ENCODE measurements at regions not wholly inside any gene's neighbourhood (a gene's known extent, or its start where the extent isn't known, plus 50 kb on each side); places are given as distances from the start of the nearest gene placed in this dataset.

- H3K4me2 ChIP-seq (ENCODE audit: insufficient read depth, low read length, poor library complexity, severe bottlenecking) = no peak overlapping the region
- H2BK15ac ChIP-seq (ENCODE audit: low read length) = no peak overlapping the region
- H2AFZ ChIP-seq (ENCODE audit: low read length) = no peak overlapping the region
- DNase-seq (ENCODE audit: low spot score) = no peak
- WGBS, 2 donors (ENCODE audit: extremely low coverage in 2 of 2, insufficient read length in 2 of 2, insufficient replicate concordance in 1 of 2) = no CpG with 5 or more reads among the region's 1 CpG
- H3K4ac ChIP-seq (ENCODE audit: low read length) = no peak overlapping the region
- H4K8ac ChIP-seq (ENCODE audit: low read depth, low read length) = no peak overlapping the region
- no peak overlapping the region for H3K18ac ChIP-seq (ENCODE audit: low read length)
- H4K91ac ChIP-seq (ENCODE audit: low read depth, low read length, poor library complexity) = no peak overlapping the region
- H3K27me3 ChIP-seq (ENCODE audit: control insufficient read depth in 3 of 3, insufficient read depth in 3 of 3, low read depth in 1 of 3, low read length in 3 of 3) = no peaks in the 10 kb centered on the region
- no peak overlapping the region for H3K4me3 ChIP-seq (ENCODE audit: low read length in 2 of 2)
- no peak overlapping the region for H3K27ac ChIP-seq (replicated peaks; ENCODE audit: low read length)
- H3K79me1 ChIP-seq (ENCODE audit: low read depth, low read length) = no peaks in the 10 kb centered on the region
- H3K36me3 ChIP-seq (replicated peaks in 1 of 2; ENCODE audit: control insufficient read depth in 2 of 2, insufficient read depth in 2 of 2, low read length in 2 of 2) = no peaks in the 10 kb centered on the region
- H3K9me3 ChIP-seq (replicated peaks in 1 of 2; ENCODE audit: control insufficient read depth in 2 of 2, insufficient read depth in 1 of 2, low read depth in 1 of 2, low read length in 2 of 2) = no peaks in the 10 kb centered on the region
- H2AK5ac ChIP-seq (ENCODE audit: low read depth, low read length) = no peak overlapping the region
- peaks cover 0 to 2% of the 10 kb centered on the region in 2 donors for H3K4me1 ChIP-seq (ENCODE audit: control insufficient read depth in 2 of 2, insufficient read depth in 1 of 2, low read depth in 1 of 2, low read length in 2 of 2)
- no peak overlapping the region for H2BK5ac ChIP-seq (ENCODE audit: low read length)
- no peak overlapping the region for H3K9ac ChIP-seq (ENCODE audit: low read depth, low read length, poor library complexity)
- no peak overlapping the region for H2BK120ac ChIP-seq (ENCODE audit: low read depth, low read length)
- no peak overlapping the region for H3K14ac ChIP-seq (ENCODE audit: low read length)
- no peak overlapping the region for H2BK12ac ChIP-seq (ENCODE audit: low read length)
- H3K23ac ChIP-seq (ENCODE audit: low read depth, low read length, poor library complexity) = no peak overlapping the region
These were observed 228.4 kb downstream of the SEC16B start for GRCh38 chr1:177741476-177741875.

- H2AFZ ChIP-seq (ENCODE audit: low read length) = no peak overlapping the region
- H3K9ac ChIP-seq (ENCODE audit: low read depth, low read length, poor library complexity) = no peak overlapping the region
- no peak overlapping the region for H3K27ac ChIP-seq (replicated peaks; ENCODE audit: low read length)
- no peak overlapping the region for H4K91ac ChIP-seq (ENCODE audit: low read depth, low read length, poor library complexity)
- no peak overlapping the region for H3K4me2 ChIP-seq (ENCODE audit: insufficient read depth, low read length, poor library complexity, severe bottlenecking)
- no peaks in the 10 kb centered on the region for H3K36me3 ChIP-seq (replicated peaks in 1 of 2; ENCODE audit: control insufficient read depth in 2 of 2, insufficient read depth in 2 of 2, low read length in 2 of 2)
- no CpG with 5 or more reads among the region's 2 CpGs for WGBS, 2 donors (ENCODE audit: extremely low coverage in 2 of 2, insufficient read length in 2 of 2, insufficient replicate concordance in 1 of 2)
- no peak overlapping the region for H2AK5ac ChIP-seq (ENCODE audit: low read depth, low read length)
- H3K9me3 ChIP-seq (replicated peaks in 1 of 2; ENCODE audit: control insufficient read depth in 2 of 2, insufficient read depth in 1 of 2, low read depth in 1 of 2, low read length in 2 of 2) = no peaks in the 10 kb centered on the region
- H2BK5ac ChIP-seq (ENCODE audit: low read length) = no peak overlapping the region
- H2BK120ac ChIP-seq (ENCODE audit: low read depth, low read length) = no peak overlapping the region
- no peak overlapping the region for H3K18ac ChIP-seq (ENCODE audit: low read length)
- H2BK15ac ChIP-seq (ENCODE audit: low read length) = no peak overlapping the region
- H3K4me1 ChIP-seq (ENCODE audit: control insufficient read depth in 2 of 2, insufficient read depth in 1 of 2, low read depth in 1 of 2, low read length in 2 of 2) = peaks cover 0 to 2% of the 10 kb centered on the region in 2 donors
- H3K14ac ChIP-seq (ENCODE audit: low read length) = no peak overlapping the region
- H2BK12ac ChIP-seq (ENCODE audit: low read length) = no peak overlapping the region
- DNase-seq (ENCODE audit: low spot score) = no peak
- no peak overlapping the region for H4K8ac ChIP-seq (ENCODE audit: low read depth, low read length)
- no peak overlapping the region for H3K4ac ChIP-seq (ENCODE audit: low read length)
- H3K27me3 ChIP-seq (ENCODE audit: control insufficient read depth in 3 of 3, insufficient read depth in 3 of 3, low read depth in 1 of 3, low read length in 3 of 3) = no peaks in the 10 kb centered on the region
- H3K79me1 ChIP-seq (ENCODE audit: low read depth, low read length) = no peaks in the 10 kb centered on the region
- H3K23ac ChIP-seq (ENCODE audit: low read depth, low read length, poor library complexity) = no peak overlapping the region
- H3K4me3 ChIP-seq (ENCODE audit: low read length in 2 of 2) = no peak overlapping the region
These were observed 230.1 kb downstream of the SEC16B start for GRCh38 chr1:177739780-177740179.

GRCh38 chr1:177737456-177737855 is 232.4 kb downstream of the SEC16B start:
- peaks cover 0 to 2% of the 10 kb centered on the region in 2 donors for H3K4me1 ChIP-seq (ENCODE audit: control insufficient read depth in 2 of 2, insufficient read depth in 1 of 2, low read depth in 1 of 2, low read length in 2 of 2)
- H3K36me3 ChIP-seq (replicated peaks in 1 of 2; ENCODE audit: control insufficient read depth in 2 of 2, insufficient read depth in 2 of 2, low read length in 2 of 2) = no peaks in the 10 kb centered on the region
- H2BK15ac ChIP-seq (ENCODE audit: low read length) = no peak overlapping the region
- WGBS, 2 donors (ENCODE audit: extremely low coverage in 2 of 2, insufficient read length in 2 of 2, insufficient replicate concordance in 1 of 2) = no CpG with 5 or more reads among the region's 2 CpGs
- H3K9ac ChIP-seq (ENCODE audit: low read depth, low read length, poor library complexity) = no peak overlapping the region
- DNase-seq (ENCODE audit: low spot score) = no peak
- H4K8ac ChIP-seq (ENCODE audit: low read depth, low read length) = no peak overlapping the region
- H2BK120ac ChIP-seq (ENCODE audit: low read depth, low read length) = no peak overlapping the region
- no peak overlapping the region for H3K23ac ChIP-seq (ENCODE audit: low read depth, low read length, poor library complexity)
- no peaks in the 10 kb centered on the region for H3K9me3 ChIP-seq (replicated peaks in 1 of 2; ENCODE audit: control insufficient read depth in 2 of 2, insufficient read depth in 1 of 2, low read depth in 1 of 2, low read length in 2 of 2)
- H4K91ac ChIP-seq (ENCODE audit: low read depth, low read length, poor library complexity) = no peak overlapping the region
- no peak overlapping the region for H3K4me2 ChIP-seq (ENCODE audit: insufficient read depth, low read length, poor library complexity, severe bottlenecking)
- no peak overlapping the region for H2AK5ac ChIP-seq (ENCODE audit: low read depth, low read length)
- no peak overlapping the region for H3K4me3 ChIP-seq (ENCODE audit: low read length in 2 of 2)
- H3K79me1 ChIP-seq (ENCODE audit: low read depth, low read length) = no peaks in the 10 kb centered on the region
- H2BK5ac ChIP-seq (ENCODE audit: low read length) = no peak overlapping the region
- H3K27me3 ChIP-seq (ENCODE audit: control insufficient read depth in 3 of 3, insufficient read depth in 3 of 3, low read depth in 1 of 3, low read length in 3 of 3) = no peaks in the 10 kb centered on the region
- no peak overlapping the region for H3K4ac ChIP-seq (ENCODE audit: low read length)
- H2BK12ac ChIP-seq (ENCODE audit: low read length) = no peak overlapping the region
- H3K14ac ChIP-seq (ENCODE audit: low read length) = no peak overlapping the region
- no peak overlapping the region for H3K27ac ChIP-seq (replicated peaks; ENCODE audit: low read length)
- H3K18ac ChIP-seq (ENCODE audit: low read length) = no peak overlapping the region
- H2AFZ ChIP-seq (ENCODE audit: low read length) = no peak overlapping the region

GRCh38 chr1:177732178-177732577 is 237.7 kb downstream of the SEC16B start:
- no peak overlapping the region for H3K9ac ChIP-seq (ENCODE audit: low read depth, low read length, poor library complexity)
- H3K4me1 ChIP-seq (ENCODE audit: control insufficient read depth in 2 of 2, insufficient read depth in 1 of 2, low read depth in 1 of 2, low read length in 2 of 2) = no peaks in the 10 kb centered on the region
- no peak overlapping the region for H3K4me3 ChIP-seq (ENCODE audit: low read length in 2 of 2)
- H3K27ac ChIP-seq (replicated peaks; ENCODE audit: low read length) = no peak overlapping the region
- no CpG with 5 or more reads among the region's 7 CpGs for WGBS, 2 donors (ENCODE audit: extremely low coverage in 2 of 2, insufficient read length in 2 of 2, insufficient replicate concordance in 1 of 2)
- H3K4me2 ChIP-seq (ENCODE audit: insufficient read depth, low read length, poor library complexity, severe bottlenecking) = no peak overlapping the region
- no peak overlapping the region for H2AFZ ChIP-seq (ENCODE audit: low read length)
- no peak overlapping the region for H2BK12ac ChIP-seq (ENCODE audit: low read length)
- no peaks in the 10 kb centered on the region for H3K27me3 ChIP-seq (ENCODE audit: control insufficient read depth in 3 of 3, insufficient read depth in 3 of 3, low read depth in 1 of 3, low read length in 3 of 3)
- H3K18ac ChIP-seq (ENCODE audit: low read length) = no peak overlapping the region
- no peak overlapping the region for H4K91ac ChIP-seq (ENCODE audit: low read depth, low read length, poor library complexity)
- no peak overlapping the region for H3K4ac ChIP-seq (ENCODE audit: low read length)
- no peak overlapping the region for H2BK5ac ChIP-seq (ENCODE audit: low read length)
- H2BK120ac ChIP-seq (ENCODE audit: low read depth, low read length) = no peak overlapping the region
- no peaks in the 10 kb centered on the region for H3K36me3 ChIP-seq (replicated peaks in 1 of 2; ENCODE audit: control insufficient read depth in 2 of 2, insufficient read depth in 2 of 2, low read length in 2 of 2)
- H2BK15ac ChIP-seq (ENCODE audit: low read length) = no peak overlapping the region
- no peak overlapping the region for H3K23ac ChIP-seq (ENCODE audit: low read depth, low read length, poor library complexity)
- H4K8ac ChIP-seq (ENCODE audit: low read depth, low read length) = no peak overlapping the region
- H3K14ac ChIP-seq (ENCODE audit: low read length) = no peak overlapping the region
- DNase-seq (ENCODE audit: low spot score) = no peak
- no peak overlapping the region for H2AK5ac ChIP-seq (ENCODE audit: low read depth, low read length)
- no peaks in the 10 kb centered on the region for H3K79me1 ChIP-seq (ENCODE audit: low read depth, low read length)
- no peaks in the 10 kb centered on the region for H3K9me3 ChIP-seq (replicated peaks in 1 of 2; ENCODE audit: control insufficient read depth in 2 of 2, insufficient read depth in 1 of 2, low read depth in 1 of 2, low read length in 2 of 2)

Measured in neuronal stem cell (in vitro differentiated cells).